ENCODE measurements at regions not wholly inside any gene's neighbourhood (a gene's known extent, or its start where the extent isn't known, plus 50 kb on each side); places are given as distances from the start of the nearest gene placed in this dataset.

- H3K27me3 ChIP-seq (ENCODE audit: control insufficient read depth in 4 of 4, insufficient read depth in 4 of 4, low read length in 3 of 4): no peaks in the 10 kb centered on the region
- peaks cover 0 to 4% (median 1%) of the 10 kb centered on the region in 4 donors for H3K9me3 ChIP-seq (ENCODE audit: control insufficient read depth in 4 of 4, low read length in 3 of 4)
- TF ChIP-seq HNF4A (conservative IDR thresholded peaks at IDR 0.05): no peak
- TF ChIP-seq EGR1 (IDR thresholded peaks at IDR 0.05; ENCODE audit: low read depth in 2 of 2): no peak
- H3K4me3 ChIP-seq (ENCODE audit: low read depth in 1 of 3, low read length in 3 of 3): no peak overlapping the region
- H3K4me1 ChIP-seq (ENCODE audit: control insufficient read depth in 4 of 4, insufficient read depth in 4 of 4, low read length in 3 of 4): no peaks in the 10 kb centered on the region
- no peaks in the 10 kb centered on the region for H3K36me3 ChIP-seq (ENCODE audit: control insufficient read depth in 4 of 4, insufficient read depth in 3 of 4, low read depth in 1 of 4, low read length in 3 of 4)
- 92% methylated on average over 1 of the region's 1 CpG for WGBS
- no peak for DNase-seq (ENCODE audit: low spot score)
- H3K27ac ChIP-seq (ENCODE audit: low read depth in 1 of 2, low read length in 2 of 2): no peak overlapping the region
- no peak overlapping the region for H3K9ac ChIP-seq (ENCODE audit: low read depth in 1 of 2, low read length in 2 of 2)
Observed at GRCh38 chr9:119907056-119907455, 537.8 kb upstream of the BRINP1 start.

GRCh38 chr9:119905724-119906123 lies 536.5 kb upstream of the BRINP1 start:
- H3K4me1 ChIP-seq (ENCODE audit: control insufficient read depth in 4 of 4, insufficient read depth in 4 of 4, low read length in 3 of 4): no peaks in the 10 kb centered on the region
- no peak overlapping the region for H3K27ac ChIP-seq (ENCODE audit: low read depth in 1 of 2, low read length in 2 of 2)
- no peak for DNase-seq (ENCODE audit: low spot score)
- no peak for TF ChIP-seq JUND (IDR thresholded peaks at IDR 0.05)
- no peak for TF ChIP-seq HNF4G (IDR thresholded peaks at IDR 0.05)
- no peak for TF ChIP-seq NR2F2 (IDR thresholded peaks at IDR 0.05)
- TF ChIP-seq GABPA (IDR thresholded peaks at IDR 0.05 in 1 of 2, conservative IDR thresholded peaks at IDR 0.05 in 1 of 2): no peak
- TF ChIP-seq MAX (IDR thresholded peaks at IDR 0.05): no peak
- TF ChIP-seq TAF1 (conservative IDR thresholded peaks at IDR 0.05): no peak
- no peaks in the 10 kb centered on the region for H3K27me3 ChIP-seq (ENCODE audit: control insufficient read depth in 4 of 4, insufficient read depth in 4 of 4, low read length in 3 of 4)
- no peaks in the 10 kb centered on the region for H3K36me3 ChIP-seq (ENCODE audit: control insufficient read depth in 4 of 4, insufficient read depth in 3 of 4, low read depth in 1 of 4, low read length in 3 of 4)
- no peak overlapping the region for H3K9ac ChIP-seq (ENCODE audit: low read depth in 1 of 2, low read length in 2 of 2)
- H3K4me3 ChIP-seq (ENCODE audit: low read depth in 1 of 3, low read length in 3 of 3): no peak overlapping the region
- 58% methylated on average over 1 of the region's 1 CpG for WGBS
- peaks cover 0 to 4% (median 1%) of the 10 kb centered on the region in 4 donors for H3K9me3 ChIP-seq (ENCODE audit: control insufficient read depth in 4 of 4, low read length in 3 of 4)

- no peak for DNase-seq (ENCODE audit: low spot score)
- WGBS: 68% methylated on average over 5 of the region's 5 CpGs
- TF ChIP-seq CTCF (IDR thresholded peaks at IDR 0.05; ENCODE audit: low read depth, low read length, missing input control) (no peak), ZBTB33 (IDR thresholded peaks at IDR 0.05) (no peak), FOXA1 (IDR thresholded peaks at IDR 0.05) (no peak), HNF4G (IDR thresholded peaks at IDR 0.05) (no peak), RXRA (IDR thresholded peaks at IDR 0.05) (no peak), TAF1 (conservative IDR thresholded peaks at IDR 0.05) (no peak), ATF3 (IDR thresholded peaks at IDR 0.05) (no peak), SP1 (IDR thresholded peaks at IDR 0.05) (no peak), REST (IDR thresholded peaks at IDR 0.05) (no peak)
- peaks cover 0 to 4% (median 1%) of the 10 kb centered on the region in 4 donors for H3K9me3 ChIP-seq (ENCODE audit: control insufficient read depth in 4 of 4, low read length in 3 of 4)
- H3K36me3 ChIP-seq (ENCODE audit: control insufficient read depth in 4 of 4, insufficient read depth in 3 of 4, low read depth in 1 of 4, low read length in 3 of 4): no peaks in the 10 kb centered on the region
- H3K4me1 ChIP-seq (ENCODE audit: control insufficient read depth in 4 of 4, insufficient read depth in 4 of 4, low read length in 3 of 4): no peaks in the 10 kb centered on the region
- no peak overlapping the region for H3K27ac ChIP-seq (ENCODE audit: low read depth in 1 of 2, low read length in 2 of 2)
- H3K4me3 ChIP-seq (ENCODE audit: low read depth in 1 of 3, low read length in 3 of 3): no peak overlapping the region
- H3K9ac ChIP-seq (ENCODE audit: low read depth in 1 of 2, low read length in 2 of 2): no peak overlapping the region
- H3K27me3 ChIP-seq (ENCODE audit: control insufficient read depth in 4 of 4, insufficient read depth in 4 of 4, low read length in 3 of 4): peaks cover 0 to 6% (median 0%) of the 10 kb centered on the region in 4 donors
Observed at GRCh38 chr9:119903851-119904250, 534.6 kb upstream of the BRINP1 start.

Data from liver (tissue), 8 donors.